CD4-positive, alpha-beta T cell (primary cell): ENCODE measurements at regions not wholly inside any gene's neighbourhood (a gene's known extent, or its start where the extent isn't known, plus 50 kb on each side); places are given as distances from the start of the nearest gene placed in this dataset.

ENCODE experiments used
- ATAC-seq: fragments of 200-7000 bp; cut with Tn5 transposase; one replicate; pipeline ENCODE4 v1.10.0; 2022; ENCODE audit warnings: mild to moderate bottlenecking; ENCODE audit not compliant: poor library complexity
- CTCF ChIA-PET: fragments of 350-600 bp; sonication (Branson Sonifier 250); formaldehyde crosslinking; loops from one replicate; lab custom pipeline; 2021; ENCODE audit warnings: antibody characterized with exemption, inconsistent platforms; lab: Charles Lee
- POLR2A ChIA-PET: fragments of 350-600 bp; sonication (Branson Sonifier 250); formaldehyde crosslinking; loops from one replicate; lab custom pipeline; 2021; ENCODE audit warnings: antibody characterized with exemption, inconsistent platforms; lab: Charles Lee
- DNase-seq, 14 experiments: peaks; one replicate each; pipeline ENCODE4 v3.0.0-alpha.2; 2013 to 2020; ENCODE audit warnings: mixed read lengths in 2 of 14
- H3K27ac ChIP-seq, 2 donors: one replicate each; pipeline versions ENCODE4 v1.5.1 to v1.7.0; 2013; ENCODE audit warnings: low read length in 2 of 2, low read depth in 1 of 2, mild to moderate bottlenecking in 1 of 2
- H3K27me3 ChIP-seq, 2 experiments: 1 replicate in 1 of 2; 2 replicates in 1 of 2; pipeline versions ENCODE4 v1.6.1 to v1.7.0; 2013; ENCODE audit warnings: low read length in 2 of 2, control low read depth in 1 of 2, mild to moderate bottlenecking in 1 of 2, moderate library complexity in 1 of 2; ENCODE audit not compliant: insufficient read depth in 2 of 2, control insufficient read depth in 1 of 2
- H3K36me3 ChIP-seq: one replicate; pipeline ENCODE4 v1.6.1; 2013; ENCODE audit warnings: low read length, control low read depth; ENCODE audit not compliant: insufficient read depth
- H3K4me1 ChIP-seq: one replicate; pipeline ENCODE4 v1.6.1; 2013; ENCODE audit warnings: low read length, control low read depth; ENCODE audit not compliant: insufficient read depth
- H3K4me3 ChIP-seq: one replicate; pipeline ENCODE4 v1.5.1; 2013; ENCODE audit warnings: mild to moderate bottlenecking, low read length, moderate library complexity
- H3K9me3 ChIP-seq, 2 experiments: 1 replicate in 1 of 2; 2 replicates in 1 of 2; pipeline versions ENCODE4 v1.6.1 to v1.7.0; 2013; ENCODE audit warnings: low read length in 2 of 2, mild to moderate bottlenecking in 2 of 2, control low read depth in 1 of 2, moderate library complexity in 1 of 2; ENCODE audit not compliant: control insufficient read depth in 1 of 2, insufficient read depth in 1 of 2
- H3K27ac Mint-ChIP-seq: one replicate; pipeline ENCODE4 v1.8.0; 2020; ENCODE audit warnings: mixed read lengths
- H3K27me3 Mint-ChIP-seq: one replicate; pipeline ENCODE4 v1.8.0; 2021; ENCODE audit warnings: mixed read lengths
- H3K36me3 Mint-ChIP-seq: one replicate; pipeline ENCODE4 v1.8.0; 2021; ENCODE audit warnings: low read depth, mixed read lengths
- H3K4me1 Mint-ChIP-seq: one replicate; pipeline ENCODE4 v1.8.0; 2021; ENCODE audit warnings: low read depth, mixed read lengths
- H3K4me3 Mint-ChIP-seq: one replicate; pipeline ENCODE4 v1.8.0; 2020; ENCODE audit warnings: mild to moderate bottlenecking, mixed read lengths
- H3K9me3 Mint-ChIP-seq: one replicate; pipeline ENCODE4 v1.8.0; 2020; ENCODE audit warnings: mixed read lengths
- CTCF ChIP-seq: fragments of 200-600 bp; IDR thresholded peaks from one replicate; pipeline ENCODE4 v1.8.0; 2022; ENCODE audit warnings: antibody characterized with exemption, mild to moderate bottlenecking
- intact Hi-C, 2 experiments: fragments of 100-400 bp; cut with DNase I in 1 of 2; cut with micrococcal nuclease in 1 of 2; formaldehyde crosslinking; loops; one replicate each; pipeline versions ENCODE4 v1.15.1 to v1.9.0; 2023 to 2025; cut with DNase I, micrococcal nuclease

GRCh38 chr11:128135451-128135850 is 451.9 kb downstream of the ETS1 start:
- H3K36me3 Mint-ChIP-seq = peaks cover 5% of the 10 kb centered on the region
- ChIA-PET POLR2A (no interaction called here), CTCF (no interaction called here)
- H3K36me3 ChIP-seq = no peaks in the 10 kb centered on the region
- DNase-seq = no peak
- no peak overlapping the region for H3K27ac ChIP-seq
- no peaks in the 10 kb centered on the region for H3K9me3 Mint-ChIP-seq
- H3K9me3 ChIP-seq = no peaks in the 10 kb centered on the region
- H3K4me3 Mint-ChIP-seq = no peak overlapping the region
- H3K4me1 ChIP-seq = no peaks in the 10 kb centered on the region
- no peaks in the 10 kb centered on the region for H3K27me3 ChIP-seq
- H3K4me3 ChIP-seq = no peak overlapping the region
- peaks cover 15% of the 10 kb centered on the region for H3K4me1 Mint-ChIP-seq
- ATAC-seq = no peak
- H3K27ac Mint-ChIP-seq = no peak overlapping the region
- H3K27me3 Mint-ChIP-seq = no peaks in the 10 kb centered on the region
- no peak for TF ChIP-seq CTCF
- intact Hi-C loops = no loop called here

- Mint-ChIP-seq H3K9me3 (no peaks in the 10 kb centered on the region), H3K4me1 (peaks cover 8% of the 10 kb centered on the region), H3K27ac (no peak overlapping the region), H3K36me3 (no peaks in the 10 kb centered on the region), H3K27me3 (no peaks in the 10 kb centered on the region), H3K4me3 (no peak overlapping the region)
- ATAC-seq (no peak), DNase-seq (no peak)
- no peak for TF ChIP-seq CTCF
- no peaks in the 10 kb centered on the region for H3K27me3 ChIP-seq
- ChIA-PET CTCF (no interaction called here), POLR2A (no interaction called here)
- no peaks in the 10 kb centered on the region for H3K36me3 ChIP-seq
- H3K4me3 ChIP-seq = no peak overlapping the region
- H3K9me3 ChIP-seq = no peaks in the 10 kb centered on the region
- no peak overlapping the region for H3K27ac ChIP-seq
- H3K4me1 ChIP-seq = no peaks in the 10 kb centered on the region
- intact Hi-C loops = no loop called here
Measured at GRCh38 chr11:128133501-128133900, 453.9 kb downstream of the ETS1 start.

GRCh38 chr11:128130052-128130451 is 457.3 kb downstream of the ETS1 start:
- Histone ChIP-seq H3K27me3 (no peaks in the 10 kb centered on the region), H3K27ac (no peak overlapping the region), H3K4me3 (no peak overlapping the region), H3K36me3 (no peaks in the 10 kb centered on the region), H3K9me3 (no peaks in the 10 kb centered on the region), H3K4me1 (no peaks in the 10 kb centered on the region)
- POLR2A ChIA-PET = interaction anchor here (0.8 to 1.8 kb wide), 2 partner anchors 91 to 659 kb away, joined by 3 to 6 read pairs; no protein-coding TSS in a partner anchor
- intact Hi-C loops = no loop called here
- no peak overlapping the region for H3K27ac Mint-ChIP-seq
- no peak for TF ChIP-seq CTCF
- H3K9me3 Mint-ChIP-seq = no peaks in the 10 kb centered on the region
- H3K4me1 Mint-ChIP-seq = peaks cover 8% of the 10 kb centered on the region
- CTCF ChIA-PET = no interaction called here
- H3K4me3 Mint-ChIP-seq = no peak overlapping the region
- no peak for DNase-seq
- no peaks in the 10 kb centered on the region for H3K27me3 Mint-ChIP-seq
- no peak for ATAC-seq
- H3K36me3 Mint-ChIP-seq = no peaks in the 10 kb centered on the region
